ENCODE measurements at regions not wholly inside any gene's neighbourhood (a gene's known extent, or its start where the extent isn't known, plus 50 kb on each side); places are given as distances from the start of the nearest gene placed in this dataset.
A peak's percentile ranks its signal among the peaks of the same experiment; 100 is the strongest.
"Not testable (repeated sequence)": the region's sequence is repeated elsewhere in the genome, so short reads cannot be mapped to it uniquely, and the experiment has no call there.

DNA sequence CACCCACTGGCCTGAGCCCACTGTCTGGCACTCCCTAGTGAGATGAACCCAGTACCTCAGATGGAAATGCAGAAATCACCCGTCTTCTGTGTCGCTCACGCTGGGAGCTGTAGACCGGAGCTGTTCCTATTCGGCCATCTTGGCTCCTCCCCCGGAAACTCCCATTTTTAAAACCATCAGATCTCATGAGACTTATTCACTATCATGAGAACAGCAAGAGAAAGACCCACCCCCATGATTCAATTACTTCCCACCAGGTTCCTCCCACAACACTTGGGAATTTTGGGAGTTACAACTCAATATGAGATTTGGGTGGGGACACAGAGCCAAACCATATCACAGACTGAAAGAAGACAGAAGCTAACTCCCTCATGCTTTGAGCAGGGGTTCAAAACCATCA is 134.5 kb downstream of the SLC39A8 start:
- not testable (repeated sequence) for FAIRE-seq; DNase-seq (ENCODE audit: insufficient read length, low spot score)

DNA sequence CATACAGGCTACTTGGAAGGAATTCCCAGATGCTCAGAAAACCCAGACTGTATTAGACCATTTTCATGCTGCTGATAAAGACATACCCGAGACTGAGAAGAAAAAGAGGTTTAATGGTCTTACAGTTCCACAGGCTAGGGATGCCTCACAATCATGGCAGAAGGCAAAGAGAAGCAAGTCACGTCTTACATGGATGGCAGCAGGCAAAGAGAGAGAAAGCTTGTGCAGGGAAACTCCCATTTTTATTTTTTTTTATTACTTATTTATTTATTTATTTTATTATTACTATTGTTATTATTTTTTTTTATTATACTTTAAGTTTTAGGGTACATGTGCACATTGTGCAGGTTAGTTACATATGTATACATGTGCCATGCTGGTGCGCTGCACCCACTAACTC is 140.6 kb downstream of the SLC39A8 start:
- not testable (repeated sequence) for FAIRE-seq; DNase-seq (ENCODE audit: insufficient read length, low spot score)

DNA sequence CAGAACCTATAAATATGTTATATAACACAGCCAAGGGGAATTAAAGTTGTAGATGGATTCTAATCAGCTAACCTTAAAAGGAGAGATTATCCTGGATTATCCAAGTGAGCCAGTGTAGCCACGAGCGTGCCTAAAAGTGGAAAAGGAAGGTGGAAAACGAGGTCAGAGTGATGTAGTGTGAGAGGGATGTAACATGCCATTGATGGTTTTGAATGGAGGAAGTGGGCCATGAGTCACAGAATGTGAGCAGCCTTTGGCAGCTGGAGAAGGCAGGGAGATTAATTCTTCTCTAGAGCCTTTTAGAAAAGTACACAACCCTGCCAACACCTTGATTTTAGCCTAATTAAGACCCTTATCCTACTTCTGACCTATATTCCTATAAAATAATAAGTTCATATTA is 149.1 kb downstream of the SLC39A8 start:
- TF ChIP-seq, protein P1, sequence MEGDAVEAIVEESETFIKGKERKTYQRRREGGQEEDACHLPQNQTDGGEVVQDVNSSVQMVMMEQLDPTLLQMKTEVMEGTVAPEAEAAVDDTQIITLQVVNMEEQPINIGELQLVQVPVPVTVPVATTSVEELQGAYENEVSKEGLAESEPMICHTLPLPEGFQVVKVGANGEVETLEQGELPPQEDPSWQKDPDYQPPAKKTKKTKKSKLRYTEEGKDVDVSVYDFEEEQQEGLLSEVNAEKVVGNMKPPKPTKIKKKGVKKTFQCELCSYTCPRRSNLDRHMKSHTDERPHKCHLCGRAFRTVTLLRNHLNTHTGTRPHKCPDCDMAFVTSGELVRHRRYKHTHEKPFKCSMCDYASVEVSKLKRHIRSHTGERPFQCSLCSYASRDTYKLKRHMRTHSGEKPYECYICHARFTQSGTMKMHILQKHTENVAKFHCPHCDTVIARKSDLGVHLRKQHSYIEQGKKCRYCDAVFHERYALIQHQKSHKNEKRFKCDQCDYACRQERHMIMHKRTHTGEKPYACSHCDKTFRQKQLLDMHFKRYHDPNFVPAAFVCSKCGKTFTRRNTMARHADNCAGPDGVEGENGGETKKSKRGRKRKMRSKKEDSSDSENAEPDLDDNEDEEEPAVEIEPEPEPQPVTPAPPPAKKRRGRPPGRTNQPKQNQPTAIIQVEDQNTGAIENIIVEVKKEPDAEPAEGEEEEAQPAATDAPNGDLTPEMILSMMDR (IDR thresholded peaks at IDR 0.05; ENCODE audit: insufficient read depth, missing control alignments): no peak
- DNase-seq (ENCODE audit: insufficient read length, low spot score) (no peak), FAIRE-seq (peak; percentile 80)

DNA sequence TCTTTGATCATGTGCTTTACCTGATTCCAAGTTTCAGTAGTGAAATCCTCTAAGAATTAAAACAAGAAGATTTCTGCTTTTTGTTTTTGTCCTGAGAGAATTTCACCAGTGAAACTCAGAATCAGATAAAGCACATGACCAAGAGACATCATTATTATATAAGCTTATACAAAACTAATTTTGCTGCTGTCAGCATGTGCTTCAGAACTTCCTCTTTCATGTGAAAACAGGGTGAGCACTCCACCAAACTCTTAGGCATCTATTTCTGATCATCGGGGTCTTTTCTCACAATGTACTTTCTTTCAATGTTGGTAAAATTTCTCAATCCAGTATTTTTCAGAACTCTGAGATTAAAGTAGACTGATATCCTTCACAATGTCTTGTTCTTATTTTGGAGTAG is 152.1 kb downstream of the SLC39A8 start:
- no peak for DNase-seq (ENCODE audit: insufficient read length, low spot score)
- TF ChIP-seq, protein P1 (IDR thresholded peaks at IDR 0.05; ENCODE audit: insufficient read depth, missing control alignments): no peak
- FAIRE-seq: no peak

DNA sequence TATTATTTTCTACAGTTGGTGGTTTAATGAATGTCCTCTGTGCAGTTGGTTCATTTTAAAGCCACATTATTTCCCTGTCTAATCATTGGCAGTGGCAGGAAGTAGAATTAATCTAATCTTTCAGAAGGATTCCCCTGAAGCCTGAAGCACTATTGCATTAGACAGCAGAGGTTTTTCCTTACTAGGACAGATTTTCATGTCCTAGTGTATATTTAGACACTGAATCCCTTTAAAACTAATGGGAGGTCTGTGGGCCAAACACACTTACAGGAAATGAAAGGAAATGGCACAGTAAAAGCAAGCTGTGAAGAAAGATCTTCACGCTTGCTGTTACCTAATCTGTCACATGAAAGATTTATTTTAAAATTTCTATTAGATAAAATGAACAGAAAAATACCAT is 165.2 kb downstream of the SLC39A8 start:
- TF ChIP-seq, protein P1 (IDR thresholded peaks at IDR 0.05; ENCODE audit: insufficient read depth, missing control alignments): no peak
- DNase-seq (ENCODE audit: insufficient read length, low spot score) (no peak), FAIRE-seq (no peak)

DNA sequence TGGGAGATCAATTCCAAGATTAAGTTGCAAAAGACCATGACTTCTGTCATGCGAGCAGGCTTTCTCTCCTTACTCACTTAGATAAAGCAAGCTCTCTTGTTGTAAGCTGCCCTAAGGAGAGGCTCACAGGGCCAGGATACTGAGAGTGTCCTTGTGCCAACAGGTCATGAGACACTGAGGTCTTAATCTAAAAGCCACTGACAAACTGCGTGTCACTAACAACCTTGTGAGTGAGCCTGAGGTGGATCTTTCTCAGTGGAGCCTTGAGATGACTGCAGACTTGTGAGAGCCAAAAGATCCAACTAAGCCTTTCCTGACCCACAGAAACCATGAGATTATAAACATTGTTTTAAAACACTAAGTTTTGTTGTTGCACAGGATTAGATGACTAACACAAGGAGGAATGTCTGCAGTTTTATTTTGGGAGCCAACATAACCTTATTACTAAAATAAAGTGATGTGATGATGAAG is 170.5 kb downstream of the SLC39A8 start:
- FAIRE-seq: no peak
- TF ChIP-seq, protein P1 (IDR thresholded peaks at IDR 0.05; ENCODE audit: insufficient read depth, missing control alignments): no peak
- DNase-seq (ENCODE audit: insufficient read length, low spot score): no peak

DNA sequence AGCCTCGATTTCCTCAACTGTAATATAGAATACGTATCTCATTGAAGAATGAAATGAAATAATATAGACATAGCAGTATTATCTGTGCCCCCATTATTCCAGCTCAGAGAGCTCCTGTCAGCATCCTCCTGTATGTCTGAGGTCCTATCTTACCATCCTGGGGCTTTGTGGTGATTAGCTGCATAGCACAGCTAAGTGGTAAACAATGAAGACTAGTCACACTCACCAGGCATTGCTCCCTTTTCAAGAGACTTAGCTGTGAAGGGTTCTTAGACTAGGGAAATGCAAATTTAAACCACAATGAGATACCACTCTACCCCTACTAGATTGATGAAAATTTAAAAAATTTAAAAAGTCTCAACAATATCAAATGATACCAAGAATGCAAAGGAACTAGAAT is 172.9 kb downstream of the SLC39A8 start:
- TF ChIP-seq, protein P1 (IDR thresholded peaks at IDR 0.05; ENCODE audit: insufficient read depth, missing control alignments): no peak
- FAIRE-seq (no peak), DNase-seq (ENCODE audit: insufficient read length, low spot score) (no peak)

DNA sequence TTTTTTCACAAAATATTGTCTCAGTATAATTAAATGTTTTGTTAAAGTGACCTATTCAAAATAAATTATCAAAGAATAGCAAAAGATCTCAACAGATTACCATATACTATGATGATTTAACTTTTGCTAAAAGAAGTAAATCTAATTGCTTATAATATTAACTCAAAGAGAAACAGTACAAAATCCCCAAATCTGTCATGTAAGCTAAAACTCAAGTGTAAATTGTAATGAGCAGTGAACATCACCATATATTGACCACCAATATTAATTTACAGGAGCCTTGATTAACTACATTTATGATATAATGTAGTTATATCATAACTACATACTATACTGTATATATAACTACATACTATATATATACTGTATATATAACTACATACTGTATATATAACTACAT is 174.4 kb downstream of the SLC39A8 start:
- FAIRE-seq (no peak), DNase-seq (ENCODE audit: insufficient read length, low spot score) (no peak)
- TF ChIP-seq, protein P1 (IDR thresholded peaks at IDR 0.05; ENCODE audit: insufficient read depth, missing control alignments): no peak

All from D721Med (cell line).